Endodermal cell (in vitro differentiated cells): ENCODE measurements at regions not wholly inside any gene's neighbourhood (a gene's known extent, or its start where the extent isn't known, plus 50 kb on each side); places are given as distances from the start of the nearest gene placed in this dataset.
A peak's percentile ranks its signal among the peaks of the same experiment; 100 is the strongest.

Experiments used
- DNase-seq: peaks from one replicate; pipeline ENCODE4 v3.0.0-alpha.2; 2017
- H3K27ac ChIP-seq: 2 replicates; pipeline ENCODE4 v1.5.1; 2013; ENCODE audit warnings: mild to moderate bottlenecking, low read depth, low read length, moderate library complexity
- H3K27me3 ChIP-seq: 2 replicates; pipeline ENCODE4 v1.6.1; 2013; ENCODE audit warnings: mild to moderate bottlenecking, low read length, moderate library complexity; ENCODE audit not compliant: insufficient read depth, control insufficient read depth, poor library complexity, severe bottlenecking
- H3K36me3 ChIP-seq: 2 replicates; pipeline ENCODE4 v1.7.0; 2013; ENCODE audit warnings: mild to moderate bottlenecking, low read length, moderate library complexity; ENCODE audit not compliant: control insufficient read depth, insufficient read depth
- H3K4me1 ChIP-seq: one replicate; pipeline ENCODE4 v1.7.0; 2013; ENCODE audit warnings: low read length; ENCODE audit not compliant: control insufficient read depth, insufficient read depth
- H3K4me3 ChIP-seq: 2 replicates; pipeline ENCODE4 v1.5.1; 2013; ENCODE audit warnings: mild to moderate bottlenecking, low read length, moderate library complexity
- H3K9ac ChIP-seq: 2 replicates; pipeline ENCODE4 v1.6.1; 2013; ENCODE audit warnings: mild to moderate bottlenecking, low read length, moderate library complexity; ENCODE audit not compliant: poor library complexity, severe bottlenecking; ENCODE audit errors: extremely low read depth
- H3K9me3 ChIP-seq: 2 replicates; pipeline ENCODE4 v1.6.1; 2013; ENCODE audit warnings: mild to moderate bottlenecking, low read length, moderate library complexity; ENCODE audit not compliant: control insufficient read depth
- H3K27ac Mint-ChIP-seq: 2 replicates; pipeline ENCODE4 v1.8.0; 2020; ENCODE audit warnings: mixed read lengths
- H3K27me3 Mint-ChIP-seq: 2 replicates; pipeline ENCODE4 v1.8.0; 2021; ENCODE audit warnings: mild to moderate bottlenecking, mixed read lengths; ENCODE audit not compliant: insufficient read depth
- H3K36me3 Mint-ChIP-seq: 2 replicates; pipeline ENCODE4 v1.8.0; 2020; ENCODE audit warnings: low read depth, mixed read lengths
- H3K4me1 Mint-ChIP-seq: 2 replicates; pipeline ENCODE4 v1.8.0; 2020; ENCODE audit warnings: mixed read lengths
- H3K4me3 Mint-ChIP-seq: 2 replicates; pipeline ENCODE4 v1.8.0; 2020; ENCODE audit warnings: mild to moderate bottlenecking, moderate library complexity, mixed read lengths
- H3K9me3 Mint-ChIP-seq: 2 replicates; pipeline ENCODE4 v1.8.0; 2020; ENCODE audit warnings: mild to moderate bottlenecking, mixed read lengths
- CTCF ChIP-seq: fragments of 200-600 bp; sonication (generic); conservative IDR thresholded peaks from 2 replicates; pipeline ENCODE4 v1.5.0; 2021; ENCODE audit warnings: antibody characterized with exemption, mild to moderate bottlenecking
- WGBS, 2 experiments: methylation state at CpG; one replicate each; pipeline versions ENCODE4 v1.1.5 to v1.1.7; 2013; ENCODE audit warnings: missing lambda C conversion rate in 2 of 2, mixed read lengths in 1 of 2; ENCODE audit not compliant: insufficient coverage in 1 of 2, insufficient read length in 1 of 2; 5-methylcytosine and 5-hydroxymethylcytosine counted together

- no peaks in the 10 kb centered on the region for H3K9me3 Mint-ChIP-seq
- no peaks in the 10 kb centered on the region for H3K27me3 Mint-ChIP-seq
- 87 to 100% methylated on average over 2 to 6 of the region's 6 CpGs for WGBS, 2 experiments
- DNase-seq, result no peak
- H3K27ac ChIP-seq, result no peak overlapping the region
- no peak overlapping the region for H3K4me3 Mint-ChIP-seq
- no peaks in the 10 kb centered on the region for H3K9me3 ChIP-seq
- H3K36me3 Mint-ChIP-seq, result no peaks in the 10 kb centered on the region
- H3K4me1 Mint-ChIP-seq, result peaks cover 15% of the 10 kb centered on the region
- H3K36me3 ChIP-seq, result no peaks in the 10 kb centered on the region
- no peak overlapping the region for H3K27ac Mint-ChIP-seq
- peak; percentile 55 for TF ChIP-seq CTCF
- H3K4me1 ChIP-seq, result peaks cover 3% of the 10 kb centered on the region
- H3K27me3 ChIP-seq, result no peaks in the 10 kb centered on the region
- H3K4me3 ChIP-seq, result no peak overlapping the region
- no peak overlapping the region for H3K9ac ChIP-seq
These were observed 245.6 kb downstream of the BLID start for GRCh38 chr11:121870206-121871045.

GRCh38 chr11:121869478-121869877 is 246.5 kb downstream of the BLID start:
- H3K4me3 Mint-ChIP-seq, result no peak overlapping the region
- 81 to 87% methylated on average over 5 to 7 of the region's 7 CpGs for WGBS, 2 experiments
- peaks cover 3% of the 10 kb centered on the region for H3K4me1 ChIP-seq

GRCh38 chr11:121866754-121867153 is 249.3 kb downstream of the BLID start:
- no peak overlapping the region for H3K27ac ChIP-seq
- H3K9me3 ChIP-seq, result no peaks in the 10 kb centered on the region
- H3K4me3 ChIP-seq, result no peak overlapping the region
- H3K4me1 ChIP-seq, result peaks cover 3% of the 10 kb centered on the region
- H3K36me3 Mint-ChIP-seq, result no peaks in the 10 kb centered on the region
- H3K9me3 Mint-ChIP-seq, result no peaks in the 10 kb centered on the region
- H3K27ac Mint-ChIP-seq, result no peak overlapping the region
- WGBS, 2 experiments, result 92 to 98% methylated on average over 6 of the region's 6 CpGs
- TF ChIP-seq CTCF, result no peak
- H3K27me3 ChIP-seq, result no peaks in the 10 kb centered on the region
- no peak overlapping the region for H3K4me3 Mint-ChIP-seq
- DNase-seq, result no peak
- H3K27me3 Mint-ChIP-seq, result no peaks in the 10 kb centered on the region
- H3K36me3 ChIP-seq, result no peaks in the 10 kb centered on the region
- no peak overlapping the region for H3K9ac ChIP-seq
- peaks cover 15% of the 10 kb centered on the region for H3K4me1 Mint-ChIP-seq

More at GRCh38 chr11:121869478-121869877, 246.5 kb downstream of the BLID start:
- Mint-ChIP-seq H3K36me3 (no peaks in the 10 kb centered on the region), H3K27ac (peak overlapping the region; percentile 40), H3K27me3 (no peaks in the 10 kb centered on the region), H3K9me3 (no peaks in the 10 kb centered on the region), H3K4me1 (peaks cover 15% of the 10 kb centered on the region)
- no peak for TF ChIP-seq CTCF
- H3K9ac ChIP-seq, result no peak overlapping the region
- no peaks in the 10 kb centered on the region for H3K36me3 ChIP-seq
- no peak overlapping the region for H3K4me3 ChIP-seq
- H3K27ac ChIP-seq, result no peak overlapping the region
- DNase-seq, result peak; percentile 59
- no peaks in the 10 kb centered on the region for H3K27me3 ChIP-seq
- no peaks in the 10 kb centered on the region for H3K9me3 ChIP-seq
